Gastroesophageal sphincter (tissue), 3 donors: ENCODE measurements at regions not wholly inside any gene's neighbourhood (a gene's known extent, or its start where the extent isn't known, plus 50 kb on each side); places are given as distances from the start of the nearest gene placed in this dataset.

Source experiments
- EP300 ChIP-seq: sonication (generic); formaldehyde crosslinking; IDR thresholded peaks from one replicate; pipeline ENCODE4 v1.6.1; 2017; ENCODE audit warnings: antibody characterized with exemption, mild to moderate bottlenecking
- POLR2A ChIP-seq, 2 donors: fragments of 450-650 bp; IDR thresholded peaks; one replicate each; pipeline ENCODE4 v1.6.1; 2017; ENCODE audit warnings: antibody characterized with exemption in 2 of 2, mild to moderate bottlenecking in 2 of 2, moderate library complexity in 1 of 2
- POLR2AphosphoS5 ChIP-seq: sonication (generic); formaldehyde crosslinking; IDR thresholded peaks from one replicate; pipeline ENCODE4 v1.6.1; 2017; ENCODE audit warnings: antibody characterized with exemption
- TF ChIP-seq, protein P1 (sequence below), 4 experiments: fragments of 200-600 bp in 2 of 4; fragments of 450-650 bp in 2 of 4; sonication (generic) in 1 of 4; IDR thresholded peaks; one replicate each; pipeline ENCODE4 v1.5.1; 2017 to 2019; ENCODE audit warnings: antibody characterized with exemption in 4 of 4, mild to moderate bottlenecking in 2 of 4, moderate library complexity in 2 of 4

DNA sequence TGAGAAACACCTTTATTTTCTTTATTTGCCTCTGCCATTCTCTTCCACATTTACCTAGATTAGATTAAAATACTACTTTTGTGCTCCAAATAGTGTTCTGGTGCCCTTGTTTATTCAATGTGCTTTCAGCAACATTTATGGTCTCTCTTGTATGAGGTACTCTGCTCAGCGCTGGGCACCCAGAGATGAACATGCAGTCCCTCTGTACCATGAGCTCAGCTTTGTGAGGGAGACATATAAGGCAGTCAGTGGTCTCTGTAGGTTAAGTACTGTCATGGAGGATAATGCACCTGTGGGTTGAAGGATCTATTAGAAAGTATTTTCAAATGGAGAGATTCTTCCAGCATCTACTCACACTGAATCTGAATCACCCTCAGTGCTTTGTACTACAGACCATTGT, 176.5 kb downstream of the TAF11L14 start:
- TF ChIP-seq POLR2A (IDR thresholded peaks at IDR 0.05): no peak
- TF ChIP-seq POLR2AphosphoS5: no peak
- TF ChIP-seq, protein P1, sequence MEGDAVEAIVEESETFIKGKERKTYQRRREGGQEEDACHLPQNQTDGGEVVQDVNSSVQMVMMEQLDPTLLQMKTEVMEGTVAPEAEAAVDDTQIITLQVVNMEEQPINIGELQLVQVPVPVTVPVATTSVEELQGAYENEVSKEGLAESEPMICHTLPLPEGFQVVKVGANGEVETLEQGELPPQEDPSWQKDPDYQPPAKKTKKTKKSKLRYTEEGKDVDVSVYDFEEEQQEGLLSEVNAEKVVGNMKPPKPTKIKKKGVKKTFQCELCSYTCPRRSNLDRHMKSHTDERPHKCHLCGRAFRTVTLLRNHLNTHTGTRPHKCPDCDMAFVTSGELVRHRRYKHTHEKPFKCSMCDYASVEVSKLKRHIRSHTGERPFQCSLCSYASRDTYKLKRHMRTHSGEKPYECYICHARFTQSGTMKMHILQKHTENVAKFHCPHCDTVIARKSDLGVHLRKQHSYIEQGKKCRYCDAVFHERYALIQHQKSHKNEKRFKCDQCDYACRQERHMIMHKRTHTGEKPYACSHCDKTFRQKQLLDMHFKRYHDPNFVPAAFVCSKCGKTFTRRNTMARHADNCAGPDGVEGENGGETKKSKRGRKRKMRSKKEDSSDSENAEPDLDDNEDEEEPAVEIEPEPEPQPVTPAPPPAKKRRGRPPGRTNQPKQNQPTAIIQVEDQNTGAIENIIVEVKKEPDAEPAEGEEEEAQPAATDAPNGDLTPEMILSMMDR (IDR thresholded peaks at IDR 0.05): no peak
- no peak for TF ChIP-seq EP300
